ENCODE measurements at regions not wholly inside any gene's neighbourhood (a gene's known extent, or its start where the extent isn't known, plus 50 kb on each side); places are given as distances from the start of the nearest gene placed in this dataset.

GRCh38 chr2:59886759-59887158 is 666.7 kb downstream of the BCL11A start:
- no peak for TF ChIP-seq CTCF (IDR thresholded peaks at IDR 0.05; ENCODE audit: control extremely low read depth in 1 of 3, insufficient read depth in 1 of 3, low read depth in 1 of 3, low read length in 3 of 3)
- TF ChIP-seq POLR2A (IDR thresholded peaks at IDR 0.05; ENCODE audit: control extremely low read depth in 1 of 2, low read depth in 2 of 2, low read length in 2 of 2): no peak
- TF ChIP-seq EP300 (IDR thresholded peaks at IDR 0.05; ENCODE audit: borderline replicate concordance in 1 of 2, low read depth in 2 of 2, low read length in 2 of 2): no peak
- no peak for TF ChIP-seq ATF3 (IDR thresholded peaks at IDR 0.05; ENCODE audit: insufficient read depth, low read depth, low read length)
- no peak for TF ChIP-seq EZH2 (IDR thresholded peaks at IDR 0.05; ENCODE audit: low read depth, low read length, severe bottlenecking)
